Umbilical cord (tissue), 1 donor: ENCODE measurements at regions not wholly inside any gene's neighbourhood (a gene's known extent, or its start where the extent isn't known, plus 50 kb on each side); places are given as distances from the start of the nearest gene placed in this dataset.

Source experiments
- DNase-seq: peaks from one replicate; pipeline ENCODE4 v3.0.0-alpha.2; 2015; ENCODE audit warnings: low spot score

- no peak for DNase-seq
Observed at GRCh38 chr2:207236156-207236935, 70.6 kb upstream of the KLF7 start.

DNA sequence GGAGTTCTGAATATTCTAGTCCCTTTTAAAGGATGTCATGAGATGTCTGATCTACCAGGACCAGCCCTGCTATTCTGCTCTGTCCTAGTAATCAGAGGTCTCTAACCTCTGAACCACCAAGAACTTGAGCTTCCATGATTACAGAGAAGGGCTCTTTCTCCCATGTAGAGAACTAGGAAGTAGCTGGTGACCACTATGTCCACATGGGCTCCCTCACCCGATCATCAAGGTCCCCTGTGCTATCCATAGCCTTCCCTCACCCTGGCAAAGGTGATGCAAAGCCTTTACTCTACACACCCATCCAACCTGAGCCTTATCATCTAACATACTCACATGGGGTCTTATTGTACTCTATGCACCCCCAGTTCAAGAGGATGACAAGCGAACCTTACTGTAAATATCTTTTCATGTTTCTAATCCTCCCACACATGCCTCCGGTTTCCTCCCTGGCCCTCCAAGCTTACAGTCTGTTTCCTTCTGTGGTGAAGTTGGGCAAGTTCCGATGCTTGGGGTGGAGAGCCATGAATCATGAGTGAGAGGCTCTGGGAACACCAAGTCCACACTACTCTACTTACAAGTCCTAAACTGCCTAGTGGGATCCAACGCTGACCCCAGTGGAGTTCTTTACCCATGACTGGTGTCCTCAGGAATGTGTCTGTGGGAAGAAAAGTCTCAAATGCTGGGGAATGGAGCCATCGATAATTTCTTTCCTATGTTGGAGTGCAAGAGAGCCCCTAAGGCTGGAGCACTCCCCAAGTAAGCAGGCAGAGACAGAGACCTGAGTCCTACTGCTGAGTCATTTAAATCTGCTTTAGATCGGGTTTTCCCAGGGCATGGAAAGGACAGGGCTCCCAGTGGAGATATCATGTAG, 73.3 kb upstream of the KLF7 start:
- DNase-seq, result no peak

- DNase-seq, result no peak
Observed at GRCh38 chr2:207239754-207240494, 74.2 kb upstream of the KLF7 start.

DNA sequence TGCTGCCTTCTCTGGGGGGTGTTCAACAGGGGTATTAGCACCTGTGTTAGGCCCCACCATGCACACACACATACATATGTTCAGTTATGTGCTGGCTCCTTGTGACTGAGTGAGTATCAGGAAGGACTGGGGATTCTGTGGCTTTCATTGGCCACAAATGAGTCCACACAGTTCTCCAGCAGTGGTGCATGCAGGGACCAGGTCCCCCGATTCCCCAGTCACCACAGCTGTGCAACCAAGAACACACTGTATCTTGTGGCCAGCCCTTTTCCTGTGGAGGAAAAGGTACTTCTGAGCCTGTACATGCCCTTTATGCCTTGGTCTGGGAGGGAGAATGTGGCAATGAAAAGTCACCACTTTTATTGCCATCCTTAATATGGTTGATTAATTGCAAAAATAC, 74.9 kb upstream of the KLF7 start:
- DNase-seq, result no peak

DNA sequence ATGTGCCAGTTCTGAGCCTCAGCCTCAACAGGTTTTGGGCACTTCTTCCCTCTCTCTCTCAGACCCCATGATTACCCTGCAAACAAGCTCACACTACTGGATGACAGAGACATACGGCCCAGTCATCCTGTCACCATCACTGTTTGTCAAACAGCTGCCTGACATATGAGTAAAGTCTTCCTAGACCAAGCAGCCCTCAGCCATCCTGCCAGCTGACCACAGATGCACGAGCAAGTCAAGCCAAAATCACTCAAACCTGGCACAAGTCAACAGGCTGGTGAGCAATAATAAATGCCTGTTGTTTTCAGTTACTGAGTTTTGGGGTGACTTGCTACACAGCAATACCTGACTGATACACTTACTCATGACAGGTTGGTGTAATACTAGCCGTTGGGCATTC, 75.5 kb upstream of the KLF7 start:
- DNase-seq, result no peak

- no peak for DNase-seq
Observed at GRCh38 chr2:207243601-207244000, 77.9 kb upstream of the KLF7 start.

- no peak for DNase-seq
Observed at GRCh38 chr2:207244971-207245925, 79.5 kb upstream of the KLF7 start.

GRCh38 chr2:207248702-207249377, 83.1 kb upstream of the KLF7 start:
- peak; percentile 75 for DNase-seq

GRCh38 chr2:207251022-207251421, 85.3 kb upstream of the KLF7 start:
- DNase-seq, result no peak

- DNase-seq, result no peak
Observed at GRCh38 chr2:207251573-207252192, 85.9 kb upstream of the KLF7 start.

DNA sequence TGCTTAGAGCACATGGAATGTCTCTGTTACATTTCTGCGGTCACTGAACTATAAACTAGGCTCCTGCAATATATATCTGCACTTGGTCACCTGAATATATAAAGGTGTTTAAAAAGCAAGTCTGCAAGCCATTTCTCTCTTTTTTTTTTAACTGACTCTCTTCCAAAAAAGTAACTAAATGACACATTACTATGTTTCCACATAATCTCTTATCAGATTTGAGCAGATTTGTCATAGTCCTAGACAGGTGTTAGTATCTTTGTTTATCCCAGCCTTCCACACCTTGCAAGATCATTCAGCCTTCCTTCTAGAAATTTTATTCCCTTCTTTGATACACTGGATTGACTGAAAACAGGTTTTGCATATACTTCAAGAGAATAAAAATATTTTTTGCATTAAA, 86.7 kb upstream of the KLF7 start:
- DNase-seq, result no peak

GRCh38 chr2:207252979-207253645, 87.4 kb upstream of the KLF7 start:
- DNase-seq, result no peak

GRCh38 chr2:207253666-207254345, 88.1 kb upstream of the KLF7 start:
- DNase-seq, result peak; percentile 69

GRCh38 chr2:207254591-207255464, 89.1 kb upstream of the KLF7 start:
- no peak for DNase-seq

DNA sequence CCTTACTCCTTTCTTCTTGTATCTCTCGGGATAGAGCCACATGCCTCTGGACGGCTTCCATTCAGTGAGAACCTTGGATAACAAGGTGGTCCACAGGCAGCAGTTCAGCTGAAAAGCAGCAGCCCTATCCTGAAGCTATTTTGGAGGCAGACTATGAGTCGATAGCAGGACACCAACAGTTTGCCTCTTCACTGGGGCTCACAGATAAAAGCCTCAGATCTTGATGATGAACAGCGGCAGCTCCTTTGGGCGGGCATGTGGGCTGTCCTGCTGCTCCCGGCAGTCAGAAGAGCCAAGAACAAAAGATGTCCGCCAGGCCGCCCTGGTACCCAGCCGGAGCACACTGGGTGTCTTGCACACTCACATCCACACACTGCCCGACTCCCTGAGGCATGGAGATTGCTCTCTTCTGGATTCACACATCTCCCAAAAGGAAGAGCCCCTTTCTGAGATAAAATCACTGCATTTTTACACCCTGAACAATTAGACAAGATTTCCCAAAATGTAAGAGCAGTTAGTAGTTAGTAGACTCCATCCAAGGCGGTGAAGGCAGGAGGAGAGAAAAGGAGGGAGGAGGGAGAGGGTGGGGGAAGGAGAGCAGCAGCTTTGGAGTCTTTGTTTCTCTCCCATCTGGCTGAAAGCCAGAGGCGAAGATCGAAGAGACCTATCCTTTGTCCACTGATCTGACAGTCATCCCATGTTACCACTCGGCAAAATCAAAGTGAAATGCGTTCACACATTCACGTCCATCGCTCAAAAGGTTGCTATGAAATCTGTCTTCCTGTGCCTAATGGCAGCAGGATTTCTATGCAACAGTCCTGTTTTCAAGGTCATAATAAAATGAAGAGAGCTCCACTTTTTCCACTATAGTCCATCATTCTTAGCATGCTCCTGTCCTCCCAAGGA, 90.1 kb upstream of the KLF7 start:
- no peak for DNase-seq

DNA sequence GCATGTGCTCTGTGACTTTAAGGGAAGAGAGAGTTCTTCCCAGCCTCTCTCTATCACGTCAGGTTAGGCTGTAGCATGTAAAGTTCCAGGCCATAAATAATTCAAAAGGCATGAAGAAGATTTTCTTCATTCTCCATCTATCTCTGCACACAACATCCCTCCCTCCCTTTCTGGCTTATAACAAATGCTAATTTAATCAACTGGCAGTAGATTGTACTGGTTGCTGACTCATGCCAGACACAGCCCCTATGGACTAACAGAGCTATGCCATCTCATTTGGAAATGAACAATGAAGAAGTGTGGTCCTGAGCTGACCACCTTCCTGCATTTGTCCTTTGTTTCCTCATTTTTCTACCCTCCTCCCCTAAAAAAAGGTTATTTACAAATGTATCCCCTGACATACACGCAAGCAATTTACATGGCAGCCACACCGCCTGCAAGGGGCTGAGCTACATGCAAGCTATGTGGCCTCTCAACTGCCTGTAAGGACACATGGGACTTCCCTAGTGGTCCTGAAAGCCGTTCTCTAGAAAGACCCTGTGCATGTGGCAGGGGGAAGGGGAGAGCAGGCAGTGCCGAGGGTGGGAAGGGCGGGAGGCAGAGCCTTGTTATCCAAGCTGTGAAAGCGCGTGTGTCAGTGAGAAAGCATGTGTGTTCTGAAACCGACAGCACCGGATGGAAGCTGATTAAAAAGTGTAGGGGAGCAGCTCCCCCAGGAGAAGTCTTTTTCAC, 90.9 kb upstream of the KLF7 start:
- DNase-seq, result no peak
